Chondrocyte (in vitro differentiated cells): ENCODE measurements at regions not wholly inside any gene's neighbourhood (a gene's known extent, or its start where the extent isn't known, plus 50 kb on each side); places are given as distances from the start of the nearest gene placed in this dataset.

Source experiments
- DNase-seq: peaks from one replicate; pipeline ENCODE4 v3.0.0; 2021; ENCODE audit warnings: mixed read lengths, low spot score
- H3K27ac Mint-ChIP-seq: one replicate; pipeline ENCODE4 v1.8.0; 2021; ENCODE audit warnings: mild to moderate bottlenecking, moderate library complexity, mixed read lengths; ENCODE audit not compliant: unreplicated experiment
- H3K27me3 Mint-ChIP-seq: 2 replicates; pipeline ENCODE4 v1.8.0; 2021; ENCODE audit warnings: low read depth, mixed read lengths
- H3K36me3 Mint-ChIP-seq: 2 replicates; pipeline ENCODE4 v1.8.0; 2021; ENCODE audit warnings: low read depth, mixed read lengths
- H3K4me1 Mint-ChIP-seq: 2 replicates; pipeline ENCODE4 v1.8.0; 2021; ENCODE audit warnings: low read depth, mild to moderate bottlenecking, mixed read lengths
- H3K4me3 Mint-ChIP-seq: one replicate; pipeline ENCODE4 v1.8.0; 2021; ENCODE audit warnings: mild to moderate bottlenecking, moderate library complexity, mixed read lengths; ENCODE audit not compliant: unreplicated experiment
- H3K9me3 Mint-ChIP-seq: 2 replicates; pipeline ENCODE4 v1.8.0; 2021; ENCODE audit warnings: low read depth, mixed read lengths
- CTCF ChIP-seq: fragments of 200-600 bp; sonication (generic); IDR thresholded peaks from 2 replicates; pipeline ENCODE4 v1.5.0; 2021; ENCODE audit warnings: antibody characterized with exemption, mild to moderate bottlenecking, moderate library complexity

GRCh38 chr11:81267246-81267645, 1466.4 kb downstream of the FAM181B start:
- H3K27ac Mint-ChIP-seq: no peak overlapping the region
- no peaks in the 10 kb centered on the region for H3K9me3 Mint-ChIP-seq
- H3K36me3 Mint-ChIP-seq: no peaks in the 10 kb centered on the region
- no peak overlapping the region for H3K4me3 Mint-ChIP-seq
- TF ChIP-seq CTCF: no peak
- DNase-seq: no peak
- H3K4me1 Mint-ChIP-seq: no peaks in the 10 kb centered on the region
- peaks cover 10% of the 10 kb centered on the region for H3K27me3 Mint-ChIP-seq

DNA sequence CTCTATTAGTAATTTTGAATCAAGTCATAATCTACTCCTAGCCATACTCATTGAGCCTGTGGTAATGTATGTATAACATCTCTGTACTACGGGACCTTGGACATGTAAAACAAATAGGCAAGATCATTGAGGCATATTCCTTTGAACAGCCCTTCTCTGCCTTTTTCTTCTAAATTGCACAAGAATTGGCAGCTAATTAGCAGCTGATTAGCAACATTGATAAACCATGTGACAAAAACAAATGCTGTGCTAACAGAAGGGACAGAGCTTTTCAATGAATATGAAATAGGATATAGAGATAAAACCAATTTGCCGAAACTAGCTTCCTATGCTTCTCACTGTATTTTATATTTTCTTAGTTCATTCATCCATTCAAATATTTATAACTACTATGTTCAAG, 1474.2 kb downstream of the FAM181B start:
- Mint-ChIP-seq H3K4me1 (no peaks in the 10 kb centered on the region), H3K27ac (no peak overlapping the region), H3K9me3 (no peaks in the 10 kb centered on the region), H3K4me3 (no peak overlapping the region), H3K27me3 (peaks cover 1% of the 10 kb centered on the region), H3K36me3 (no peaks in the 10 kb centered on the region)
- no peak for DNase-seq
- TF ChIP-seq CTCF: no peak

DNA sequence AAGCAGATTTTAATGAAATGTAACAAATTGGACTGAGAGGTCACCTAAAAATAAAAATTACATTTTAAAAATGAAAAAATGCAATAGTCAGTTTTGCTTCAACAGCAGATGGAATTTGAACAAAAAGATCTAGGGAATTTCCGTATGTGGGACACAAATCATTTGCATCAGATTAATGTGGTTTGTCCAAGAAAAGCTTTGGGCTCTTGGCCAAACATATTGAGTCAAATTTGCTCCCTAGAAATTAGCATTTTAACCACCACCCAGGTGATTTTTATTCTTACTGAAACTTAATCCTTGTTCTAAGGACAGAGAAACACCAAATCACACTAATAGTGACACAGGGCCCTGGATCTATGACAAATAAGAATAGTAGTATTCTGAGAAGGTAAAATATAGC, 1477.8 kb downstream of the FAM181B start:
- H3K4me3 Mint-ChIP-seq: no peak overlapping the region
- no peaks in the 10 kb centered on the region for H3K9me3 Mint-ChIP-seq
- TF ChIP-seq CTCF: no peak
- H3K4me1 Mint-ChIP-seq: peaks cover 5% of the 10 kb centered on the region
- H3K27ac Mint-ChIP-seq: no peak overlapping the region
- H3K36me3 Mint-ChIP-seq: no peaks in the 10 kb centered on the region
- DNase-seq: no peak
- H3K27me3 Mint-ChIP-seq: peaks cover 3% of the 10 kb centered on the region

- Mint-ChIP-seq H3K27me3 (peaks cover 3% of the 10 kb centered on the region), H3K27ac (no peak overlapping the region), H3K4me3 (no peak overlapping the region), H3K4me1 (peaks cover 5% of the 10 kb centered on the region), H3K36me3 (no peaks in the 10 kb centered on the region), H3K9me3 (no peaks in the 10 kb centered on the region)
- DNase-seq: no peak
- TF ChIP-seq CTCF: no peak
Measured at GRCh38 chr11:81253244-81253643, 1480.4 kb downstream of the FAM181B start.

GRCh38 chr11:81246941-81247340, 1486.7 kb downstream of the FAM181B start:
- no peaks in the 10 kb centered on the region for H3K36me3 Mint-ChIP-seq
- H3K27me3 Mint-ChIP-seq: peaks cover 9% of the 10 kb centered on the region
- no peak for TF ChIP-seq CTCF
- DNase-seq: no peak
- H3K4me1 Mint-ChIP-seq: no peaks in the 10 kb centered on the region
- no peaks in the 10 kb centered on the region for H3K9me3 Mint-ChIP-seq
- H3K27ac Mint-ChIP-seq: no peak overlapping the region
- no peak overlapping the region for H3K4me3 Mint-ChIP-seq
